NCI-H2227 treated with DMSO at 0.1 percent for 48 hours (cell line): ENCODE measurements at regions not wholly inside any gene's neighbourhood (a gene's known extent, or its start where the extent isn't known, plus 50 kb on each side); places are given as distances from the start of the nearest gene placed in this dataset.

Source experiments
- DNase-seq: peaks from one replicate; lab custom pipeline; 2025; lab: John Stamatoyannopoulos, UW

GRCh38 chr22:26732284-26732683 lies 74.9 kb downstream of the MIAT start:
- DNase-seq: no peak

- no peak for DNase-seq
Measured at GRCh38 chr22:26734339-26735018, 77.1 kb downstream of the MIAT start.

GRCh38 chr22:26735019-26735409 lies 77.6 kb downstream of the MIAT start:
- no peak for DNase-seq

- no peak for DNase-seq
Measured at GRCh38 chr22:26737262-26737661, 79.9 kb downstream of the MIAT start.

GRCh38 chr22:26740253-26740652 lies 82.9 kb downstream of the MIAT start:
- DNase-seq: no peak

- DNase-seq: no peak
Measured at GRCh38 chr22:26743149-26743548, 85.8 kb downstream of the MIAT start.

GRCh38 chr22:26744892-26745808 lies 87.8 kb downstream of the MIAT start:
- DNase-seq: no peak

GRCh38 chr22:26746311-26746710 lies 88.9 kb downstream of the MIAT start:
- DNase-seq: no peak

GRCh38 chr22:26748845-26749244 lies 91.5 kb downstream of the MIAT start:
- no peak for DNase-seq

- peak; percentile 49 for DNase-seq
Measured at GRCh38 chr22:26751217-26751616, 93.8 kb downstream of the MIAT start.

- DNase-seq: no peak
Measured at GRCh38 chr22:26753125-26753862, 95.9 kb downstream of the MIAT start.

- DNase-seq: peak; percentile 59
Measured at GRCh38 chr22:26756675-26757293, 99.4 kb downstream of the MIAT start.

- no peak for DNase-seq
Measured at GRCh38 chr22:26757496-26757895, 100.1 kb downstream of the MIAT start.

- no peak for DNase-seq
Measured at GRCh38 chr22:26762503-26763472, 105.4 kb downstream of the MIAT start.

GRCh38 chr22:26763633-26764361 lies 106.4 kb downstream of the MIAT start:
- no peak for DNase-seq

- DNase-seq: no peak
Measured at GRCh38 chr22:26766510-26767350, 109.3 kb downstream of the MIAT start.

- DNase-seq: no peak
Measured at GRCh38 chr22:26767351-26768155, 110.2 kb downstream of the MIAT start.

- no peak for DNase-seq
Measured at GRCh38 chr22:26768156-26768515, 110.7 kb downstream of the MIAT start.

GRCh38 chr22:26768952-26769351 lies 111.6 kb downstream of the MIAT start:
- no peak for DNase-seq
